Adrenal gland (tissue), 5 donors: ENCODE measurements at regions not wholly inside any gene's neighbourhood (a gene's known extent, or its start where the extent isn't known, plus 50 kb on each side); places are given as distances from the start of the nearest gene placed in this dataset.

ENCODE experiments used
- CTCF ChIP-seq, 6 experiments: fragments of 450-650 bp in 4 of 6; fragments of 200-600 bp in 2 of 6; sonication (generic) in 1 of 6; IDR thresholded peaks; 1 replicate in 5 of 6; 2 replicates in 1 of 6; pipeline versions ENCODE4 v1.5.1 to v1.8.0; 2016 to 2021; ENCODE audit warnings: antibody characterized with exemption in 6 of 6, mild to moderate bottlenecking in 2 of 6, moderate library complexity in 1 of 6
- POLR2A ChIP-seq, 2 donors: fragments of 450-650 bp; IDR thresholded peaks; one replicate each; pipeline ENCODE4 v1.6.1; 2017; ENCODE audit warnings: antibody characterized with exemption in 2 of 2, mild to moderate bottlenecking in 2 of 2, moderate library complexity in 1 of 2
- donor health status: DM: no; HTN: no; CAD: no.

GRCh38 chr11:92651159-92651558 lies 318.3 kb upstream of the MTNR1B start:
- TF ChIP-seq CTCF (IDR thresholded peaks at IDR 0.05) (no peak), POLR2A (IDR thresholded peaks at IDR 0.05) (no peak)
